Activated T-cell treated with anti-CD3 and anti-CD28 coated beads for 48 hours (primary cell): ENCODE measurements at regions not wholly inside any gene's neighbourhood (a gene's known extent, or its start where the extent isn't known, plus 50 kb on each side); places are given as distances from the start of the nearest gene placed in this dataset.
"Not testable (repeated sequence)": the region's sequence is repeated elsewhere in the genome, so short reads cannot be mapped to it uniquely, and the experiment has no call there.

Experiments
- DNase-seq: peaks from one replicate; pipeline ENCODE4 v3.0.0-alpha.2; 2020; ENCODE audit warnings: low read depth

GRCh38 chr22:47405222-47405621 lies 642.8 kb downstream of the TBC1D22A start:
- not testable (repeated sequence) for DNase-seq

GRCh38 chr22:47402876-47403525 lies 640.6 kb downstream of the TBC1D22A start:
- DNase-seq, result no peak

GRCh38 chr22:47401976-47402770 lies 639.7 kb downstream of the TBC1D22A start:
- no peak for DNase-seq

- DNase-seq, result no peak
These were observed 639.1 kb downstream of the TBC1D22A start for GRCh38 chr22:47401592-47401898.

- DNase-seq, result no peak
These were observed 638.5 kb downstream of the TBC1D22A start for GRCh38 chr22:47400701-47401591.

- DNase-seq, result not testable (repeated sequence)
These were observed 637.7 kb downstream of the TBC1D22A start for GRCh38 chr22:47400131-47400530.

GRCh38 chr22:47398921-47399790 lies 636.7 kb downstream of the TBC1D22A start:
- no peak for DNase-seq

GRCh38 chr22:47398491-47398890 lies 636.0 kb downstream of the TBC1D22A start:
- DNase-seq, result no peak

- no peak for DNase-seq
These were observed 635.2 kb downstream of the TBC1D22A start for GRCh38 chr22:47397673-47398072.

- DNase-seq, result no peak
These were observed 634.1 kb downstream of the TBC1D22A start for GRCh38 chr22:47396515-47396914.

GRCh38 chr22:47396105-47396504 lies 633.7 kb downstream of the TBC1D22A start:
- DNase-seq, result no peak

- DNase-seq, result no peak
These were observed 633.0 kb downstream of the TBC1D22A start for GRCh38 chr22:47395481-47395880.

GRCh38 chr22:47394504-47395440 lies 632.3 kb downstream of the TBC1D22A start:
- DNase-seq, result no peak

GRCh38 chr22:47393191-47393590 lies 630.7 kb downstream of the TBC1D22A start:
- no peak for DNase-seq

GRCh38 chr22:47392729-47393128 lies 630.3 kb downstream of the TBC1D22A start:
- DNase-seq, result no peak

GRCh38 chr22:47392054-47392347 lies 629.6 kb downstream of the TBC1D22A start:
- no peak for DNase-seq

GRCh38 chr22:47391169-47392053 lies 629.0 kb downstream of the TBC1D22A start:
- DNase-seq, result no peak

- DNase-seq, result no peak
These were observed 627.8 kb downstream of the TBC1D22A start for GRCh38 chr22:47390026-47390970.

- DNase-seq, result no peak
These were observed 626.8 kb downstream of the TBC1D22A start for GRCh38 chr22:47389201-47389600.
